H1 (cell line): ENCODE measurements at regions not wholly inside any gene's neighbourhood (a gene's known extent, or its start where the extent isn't known, plus 50 kb on each side); places are given as distances from the start of the nearest gene placed in this dataset.

Experiments
- CEBPB ChIP-seq: IDR thresholded peaks from 2 replicates; pipeline ENCODE4 v1.6.1; 2012; ENCODE audit warnings: low read depth, low read length
- CTCF ChIP-seq, 3 experiments: IDR thresholded peaks; 1 replicate in 2 of 3; 2 replicates in 1 of 3; pipeline versions ENCODE4 v1.5.1 to v1.6.1; 2011; ENCODE audit warnings: low read length in 3 of 3, mild to moderate bottlenecking in 3 of 3, inconsistent platforms in 2 of 3, low read depth in 1 of 3, moderate library complexity in 1 of 3; ENCODE audit not compliant: insufficient read depth in 1 of 3; ENCODE audit errors: control extremely low read depth in 1 of 3
- EP300 ChIP-seq, 2 experiments: IDR thresholded peaks; 1 replicate in 1 of 2; 2 replicates in 1 of 2; pipeline ENCODE4 v1.6.1; 2011 to 2012; ENCODE audit warnings: low read depth in 2 of 2, low read length in 2 of 2, mild to moderate bottlenecking in 2 of 2, borderline replicate concordance in 1 of 2, inconsistent platforms in 1 of 2, moderate library complexity in 1 of 2
- NRF1 ChIP-seq: IDR thresholded peaks from 2 replicates; pipeline ENCODE4 v1.6.1; 2011; ENCODE audit warnings: mild to moderate bottlenecking, low read depth, low read length, improper control_type of control experiment
- POLR2A ChIP-seq, 2 experiments: IDR thresholded peaks; 1 replicate in 1 of 2; 2 replicates in 1 of 2; pipeline ENCODE4 v1.6.1; 2011; ENCODE audit warnings: low read depth in 2 of 2, low read length in 2 of 2, mild to moderate bottlenecking in 2 of 2; ENCODE audit errors: control extremely low read depth in 1 of 2
- TEAD4 ChIP-seq: IDR thresholded peaks from 2 replicates; pipeline ENCODE4 v1.6.1; 2012; ENCODE audit warnings: low read depth, low read length, inconsistent platforms, mixed read lengths

GRCh38 chr14:81974543-81974942 lies 440.9 kb upstream of the SEL1L start:
- TF ChIP-seq CEBPB (no peak), POLR2A (IDR thresholded peaks at IDR 0.05; ENCODE audit: control extremely low read depth in 1 of 2, low read depth in 2 of 2, low read length in 2 of 2) (no peak), CTCF (IDR thresholded peaks at IDR 0.05; ENCODE audit: control extremely low read depth in 1 of 3, insufficient read depth in 1 of 3, low read depth in 1 of 3, low read length in 3 of 3) (no peak), NRF1 (no peak), TEAD4 (no peak), EP300 (IDR thresholded peaks at IDR 0.05; ENCODE audit: borderline replicate concordance in 1 of 2, low read depth in 2 of 2, low read length in 2 of 2) (no peak)
